ENCODE measurements at regions not wholly inside any gene's neighbourhood (a gene's known extent, or its start where the extent isn't known, plus 50 kb on each side); places are given as distances from the start of the nearest gene placed in this dataset.

- TF ChIP-seq CTCF (IDR thresholded peaks at IDR 0.05): no peak
- Histone ChIP-seq H3K27me3 (no peaks in the 10 kb centered on the region), H3K4me1 (no peaks in the 10 kb centered on the region), H3K27ac (no peak overlapping the region), H3K4me3 (no peak overlapping the region), H3K9me3 (no peaks in the 10 kb centered on the region), H3K36me3 (no peaks in the 10 kb centered on the region)
- intact Hi-C loops (cut with DNase I): no loop called here
- no peak for FAIRE-seq
- no peak for DNase-seq
- 80 to 94% methylated on average over 1 of the region's 1 CpG for WGBS, 2 donors
- ATAC-seq: no peak
These were observed 267.7 kb downstream of the LRRIQ3 start for GRCh38 chr1:73930293-73930692.

GRCh38 chr1:73914951-73915350 lies 283.0 kb downstream of the LRRIQ3 start:
- Histone ChIP-seq H3K27me3 (no peaks in the 10 kb centered on the region), H3K4me1 (no peaks in the 10 kb centered on the region), H3K9me3 (no peaks in the 10 kb centered on the region), H3K36me3 (no peaks in the 10 kb centered on the region), H3K27ac (no peak overlapping the region), H3K4me3 (no peak overlapping the region)
- 25 to 32% methylated on average over 3 of the region's 3 CpGs for WGBS, 2 donors
- no peak for ATAC-seq
- no peak for TF ChIP-seq CTCF (IDR thresholded peaks at IDR 0.05)
- DNase-seq: no peak
- no peak for FAIRE-seq
- intact Hi-C loops (cut with DNase I): no loop called here

- Histone ChIP-seq H3K27me3 (no peaks in the 10 kb centered on the region), H3K4me1 (no peaks in the 10 kb centered on the region), H3K9me3 (no peaks in the 10 kb centered on the region), H3K27ac (no peak overlapping the region), H3K36me3 (no peaks in the 10 kb centered on the region), H3K4me3 (no peak overlapping the region)
- DNase-seq (no peak), FAIRE-seq (no peak), ATAC-seq (no peak)
- intact Hi-C loops (cut with DNase I): no loop called here
- no peak for TF ChIP-seq CTCF (IDR thresholded peaks at IDR 0.05)
These were observed 285.0 kb downstream of the LRRIQ3 start for GRCh38 chr1:73913025-73913424.

GRCh38 chr1:73911849-73912248 lies 286.1 kb downstream of the LRRIQ3 start:
- Histone ChIP-seq H3K4me3 (no peak overlapping the region), H3K9me3 (no peaks in the 10 kb centered on the region), H3K36me3 (no peaks in the 10 kb centered on the region), H3K27me3 (no peaks in the 10 kb centered on the region), H3K27ac (no peak overlapping the region), H3K4me1 (no peaks in the 10 kb centered on the region)
- WGBS, 2 donors: 65 to 72% methylated on average over 1 of the region's 1 CpG
- TF ChIP-seq CTCF (IDR thresholded peaks at IDR 0.05): no peak
- FAIRE-seq: no peak
- no peak for DNase-seq
- no peak for ATAC-seq
- intact Hi-C loops (cut with DNase I): no loop called here

- no peaks in the 10 kb centered on the region for H3K4me1 ChIP-seq
- H3K27ac ChIP-seq: no peak overlapping the region
- no peaks in the 10 kb centered on the region for H3K9me3 ChIP-seq
- ATAC-seq (no peak), FAIRE-seq (no peak), DNase-seq (no peak)
- no peaks in the 10 kb centered on the region for H3K36me3 ChIP-seq
- no peak overlapping the region for H3K4me3 ChIP-seq
- intact Hi-C loops (cut with DNase I): no loop called here
- H3K27me3 ChIP-seq: no peaks in the 10 kb centered on the region
- 12 to 37% methylated on average over 1 of the region's 1 CpG for WGBS, 2 donors
- no peak for TF ChIP-seq CTCF (IDR thresholded peaks at IDR 0.05)
These were observed 287.5 kb downstream of the LRRIQ3 start for GRCh38 chr1:73910466-73910865.

All from pancreas (tissue), 10 donors.